ENCODE measurements at regions not wholly inside any gene's neighbourhood (a gene's known extent, or its start where the extent isn't known, plus 50 kb on each side); places are given as distances from the start of the nearest gene placed in this dataset.

- Mint-ChIP-seq H3K4me3 (peak overlapping the region; percentile 99), H3K9me3 (peaks cover 4% of the 10 kb centered on the region), H3K27ac (peak overlapping the region; percentile 98), H3K27me3 (no peaks in the 10 kb centered on the region), H3K36me3 (ENCODE audit: low read depth) (peaks cover 14% of the 10 kb centered on the region), H3K4me1 (peaks cover 47% of the 10 kb centered on the region)
- ATAC-seq (replicated peaks), result no peak
Measured at GRCh38 chr12:47306130-47306529, 226.4 kb upstream of the AMIGO2 start.

- H3K4me1 Mint-ChIP-seq, result peaks cover 47% of the 10 kb centered on the region
- H3K36me3 Mint-ChIP-seq (ENCODE audit: low read depth), result peaks cover 14% of the 10 kb centered on the region
Measured at GRCh38 chr12:47305464-47305863, 225.7 kb upstream of the AMIGO2 start.

GRCh38 chr12:47303995-47304560 lies 224.3 kb upstream of the AMIGO2 start:
- peak overlapping the region; percentile 92 for H3K27ac Mint-ChIP-seq
- peaks cover 55% of the 10 kb centered on the region for H3K4me1 Mint-ChIP-seq
- H3K36me3 Mint-ChIP-seq (ENCODE audit: low read depth), result peaks cover 14% of the 10 kb centered on the region
- H3K27me3 Mint-ChIP-seq, result no peaks in the 10 kb centered on the region
- H3K4me3 Mint-ChIP-seq, result peak overlapping the region; percentile 83
- ATAC-seq (replicated peaks), result no peak
- H3K9me3 Mint-ChIP-seq, result peaks cover 4% of the 10 kb centered on the region

More at GRCh38 chr12:47305464-47305863, 225.7 kb upstream of the AMIGO2 start:
- no peak for ATAC-seq (replicated peaks)
- Mint-ChIP-seq H3K9me3 (peaks cover 4% of the 10 kb centered on the region), H3K4me3 (peak overlapping the region; percentile 99), H3K27me3 (no peaks in the 10 kb centered on the region), H3K27ac (peak overlapping the region; percentile 28)

GRCh38 chr12:47303207-47303606 lies 223.4 kb upstream of the AMIGO2 start:
- Mint-ChIP-seq H3K27ac (peak overlapping the region; percentile 92), H3K4me1 (peaks cover 57% of the 10 kb centered on the region), H3K9me3 (peaks cover 5% of the 10 kb centered on the region), H3K36me3 (ENCODE audit: low read depth) (peaks cover 14% of the 10 kb centered on the region), H3K4me3 (peak overlapping the region; percentile 83), H3K27me3 (no peaks in the 10 kb centered on the region)
- no peak for ATAC-seq (replicated peaks)

- Mint-ChIP-seq H3K9me3 (peaks cover 5% of the 10 kb centered on the region), H3K4me1 (peaks cover 54% of the 10 kb centered on the region), H3K27me3 (no peaks in the 10 kb centered on the region), H3K27ac (peak overlapping the region; percentile 92), H3K36me3 (ENCODE audit: low read depth) (peaks cover 9% of the 10 kb centered on the region), H3K4me3 (peak overlapping the region; percentile 83)
- ATAC-seq (replicated peaks), result peak; percentile 75
Measured at GRCh38 chr12:47302111-47302671, 222.4 kb upstream of the AMIGO2 start.

- H3K27me3 Mint-ChIP-seq, result no peaks in the 10 kb centered on the region
- peaks cover 55% of the 10 kb centered on the region for H3K4me1 Mint-ChIP-seq
- ATAC-seq (replicated peaks), result no peak
- H3K36me3 Mint-ChIP-seq (ENCODE audit: low read depth), result no peaks in the 10 kb centered on the region
- H3K27ac Mint-ChIP-seq, result peak overlapping the region; percentile 92
- peak overlapping the region; percentile 59 for H3K4me3 Mint-ChIP-seq
- H3K9me3 Mint-ChIP-seq, result peaks cover 5% of the 10 kb centered on the region
Measured at GRCh38 chr12:47299586-47299985, 219.8 kb upstream of the AMIGO2 start.

GRCh38 chr12:47297993-47298392 lies 218.2 kb upstream of the AMIGO2 start:
- Mint-ChIP-seq H3K36me3 (ENCODE audit: low read depth) (no peaks in the 10 kb centered on the region), H3K4me1 (peaks cover 45% of the 10 kb centered on the region), H3K27me3 (no peaks in the 10 kb centered on the region), H3K27ac (peak overlapping the region; percentile 92), H3K9me3 (peaks cover 5% of the 10 kb centered on the region), H3K4me3 (peak overlapping the region; percentile 59)
- no peak for ATAC-seq (replicated peaks)

- no peaks in the 10 kb centered on the region for H3K36me3 Mint-ChIP-seq (ENCODE audit: low read depth)
Measured at GRCh38 chr12:47296828-47297227, 217.1 kb upstream of the AMIGO2 start.

GRCh38 chr12:47293406-47293805 lies 213.6 kb upstream of the AMIGO2 start:
- ATAC-seq (replicated peaks), result no peak
- H3K27me3 Mint-ChIP-seq, result no peaks in the 10 kb centered on the region
- no peak overlapping the region for H3K4me3 Mint-ChIP-seq
- no peaks in the 10 kb centered on the region for H3K36me3 Mint-ChIP-seq (ENCODE audit: low read depth)
- H3K27ac Mint-ChIP-seq, result no peak overlapping the region
- peaks cover 13% of the 10 kb centered on the region for H3K4me1 Mint-ChIP-seq
- H3K9me3 Mint-ChIP-seq, result peaks cover 2% of the 10 kb centered on the region

More at GRCh38 chr12:47296828-47297227, 217.1 kb upstream of the AMIGO2 start:
- no peaks in the 10 kb centered on the region for H3K27me3 Mint-ChIP-seq
- peaks cover 34% of the 10 kb centered on the region for H3K4me1 Mint-ChIP-seq
- peaks cover 5% of the 10 kb centered on the region for H3K9me3 Mint-ChIP-seq
- H3K4me3 Mint-ChIP-seq, result no peak overlapping the region
- no peak for ATAC-seq (replicated peaks)
- peak overlapping the region; percentile 28 for H3K27ac Mint-ChIP-seq

- no peak overlapping the region for H3K27ac Mint-ChIP-seq
- no peaks in the 10 kb centered on the region for H3K36me3 Mint-ChIP-seq (ENCODE audit: low read depth)
- H3K4me3 Mint-ChIP-seq, result no peak overlapping the region
- ATAC-seq (replicated peaks), result no peak
- no peaks in the 10 kb centered on the region for H3K9me3 Mint-ChIP-seq
- no peaks in the 10 kb centered on the region for H3K4me1 Mint-ChIP-seq
- H3K27me3 Mint-ChIP-seq, result no peaks in the 10 kb centered on the region
Measured at GRCh38 chr12:47286676-47287075, 206.9 kb upstream of the AMIGO2 start.

All from activated T-helper 17 cell treated with anti-CD3 and anti-CD28 coated beads, Interleukin-2, amount 50 U/mL, for 72 hours (primary cell).